Stomach smooth muscle (tissue), 2 donors: ENCODE measurements at regions not wholly inside any gene's neighbourhood (a gene's known extent, or its start where the extent isn't known, plus 50 kb on each side); places are given as distances from the start of the nearest gene placed in this dataset.
A peak's percentile ranks its signal among the peaks of the same experiment; 100 is the strongest.

ENCODE experiments used
- H3K27ac ChIP-seq: one replicate; pipeline ENCODE4 v1.7.0; 2013; ENCODE audit warnings: mild to moderate bottlenecking, low read length, inconsistent platforms
- H3K27me3 ChIP-seq, 2 donors: one replicate each; pipeline ENCODE4 v1.7.0; 2013; ENCODE audit warnings: low read length in 2 of 2; ENCODE audit not compliant: insufficient read depth in 2 of 2, control insufficient read depth in 1 of 2
- H3K36me3 ChIP-seq, 2 donors: one replicate each; pipeline ENCODE4 v1.7.0; 2013; ENCODE audit warnings: low read length in 2 of 2; ENCODE audit not compliant: control insufficient read depth in 2 of 2, insufficient read depth in 2 of 2
- H3K4me1 ChIP-seq: one replicate; pipeline ENCODE4 v1.7.0; 2013; ENCODE audit warnings: low read length; ENCODE audit not compliant: control insufficient read depth, insufficient read depth
- H3K4me3 ChIP-seq, 2 donors: one replicate each; pipeline ENCODE4 v1.7.0; 2013; ENCODE audit warnings: low read length in 2 of 2
- H3K9ac ChIP-seq, 2 donors: one replicate each; pipeline ENCODE4 v1.7.0; 2013; ENCODE audit warnings: low read length in 2 of 2, mild to moderate bottlenecking in 1 of 2
- H3K9me3 ChIP-seq, 2 donors: one replicate each; pipeline ENCODE4 v1.7.0; 2013; ENCODE audit warnings: low read length in 2 of 2; ENCODE audit not compliant: control insufficient read depth in 2 of 2
- donor health status: healthy.
- donor health status: Pancreatic carcinoma.

DNA sequence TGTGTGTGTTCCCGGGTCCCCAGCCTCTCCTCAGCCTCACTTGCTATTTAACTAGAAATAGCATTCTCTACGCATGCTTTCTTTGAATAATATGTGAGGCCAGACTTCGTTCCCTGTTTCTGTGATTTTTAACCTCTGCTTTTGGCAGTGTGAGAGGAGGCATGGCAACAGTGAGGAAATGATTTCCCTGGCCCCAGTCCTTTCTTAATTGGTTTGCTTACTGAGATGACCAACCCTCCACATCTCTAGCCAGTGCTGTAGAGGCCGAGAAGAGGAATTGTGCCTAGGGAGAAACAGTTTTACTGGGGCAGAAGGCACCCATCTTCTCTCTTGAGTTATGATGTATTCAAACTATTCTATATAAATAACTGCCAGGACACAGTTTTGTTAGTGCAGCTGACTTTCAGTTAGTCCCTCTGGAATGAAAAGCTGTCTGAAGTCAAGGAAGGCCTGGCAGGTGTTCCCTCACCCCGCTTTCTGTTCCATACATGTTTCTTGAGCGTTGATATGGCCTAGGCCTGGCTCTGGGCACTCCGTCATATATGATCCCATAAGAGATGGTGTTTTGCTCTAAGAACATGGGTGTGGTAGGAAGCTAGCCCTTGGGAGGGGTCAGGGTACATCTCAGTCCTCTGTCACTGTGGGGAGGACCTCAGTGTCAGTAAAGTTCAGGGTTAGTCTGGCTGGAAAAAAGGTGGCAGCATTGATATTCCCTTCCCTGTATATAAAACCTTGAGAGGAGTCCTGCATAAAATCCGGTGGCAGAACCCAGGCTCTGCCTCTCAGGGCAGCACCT lies 73.7 kb upstream of the NPAS1 start:
- peak overlapping the region; percentile 37 for H3K27ac ChIP-seq
- peaks cover 21% of the 10 kb centered on the region for H3K4me1 ChIP-seq
- peak overlapping the region in 1 of 2 donors; percentile 38 for H3K9ac ChIP-seq
- no peaks in the 10 kb centered on the region for H3K9me3 ChIP-seq
- H3K27me3 ChIP-seq, result no peaks in the 10 kb centered on the region
- H3K36me3 ChIP-seq, result peaks cover 0 to 2% of the 10 kb centered on the region in 2 donors
- H3K4me3 ChIP-seq, result peak overlapping the region in 1 of 2 donors; percentile 49

DNA sequence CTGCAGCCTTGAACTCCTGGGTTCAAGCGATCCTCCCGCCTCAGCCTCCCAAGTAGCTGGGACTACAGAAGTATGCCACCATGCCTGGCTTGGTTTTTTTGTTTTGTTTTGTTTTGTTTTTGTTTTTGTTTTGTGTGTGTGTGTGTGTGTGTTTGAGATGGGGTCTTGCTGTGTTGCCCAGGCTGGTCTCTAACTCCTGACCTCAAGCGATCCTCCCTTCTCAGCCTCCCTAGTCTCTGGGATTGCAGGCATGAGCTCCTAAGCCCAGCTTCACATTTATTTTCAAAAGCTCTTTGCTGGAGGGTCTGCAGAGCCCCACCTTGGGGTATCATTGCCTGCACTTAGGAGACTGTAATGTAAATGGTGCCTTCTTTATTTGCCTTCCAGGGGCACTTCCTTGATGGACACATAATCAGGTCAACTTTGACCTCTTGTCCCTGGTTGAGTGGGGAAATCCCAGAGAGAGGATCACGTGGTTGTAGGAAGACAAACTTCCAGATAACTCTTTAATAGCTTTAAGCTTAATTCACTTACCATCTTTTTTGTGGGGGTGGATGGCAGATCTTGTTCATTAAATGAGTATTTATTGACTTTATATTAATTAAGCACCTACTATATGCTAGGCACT lies 72.9 kb upstream of the NPAS1 start:
- Histone ChIP-seq H3K9ac (no peak overlapping the region), H3K4me3 (no peak overlapping the region), H3K36me3 (peaks cover 0 to 2% of the 10 kb centered on the region in 2 donors), H3K9me3 (no peaks in the 10 kb centered on the region), H3K27ac (no peak overlapping the region), H3K4me1 (peaks cover 23% of the 10 kb centered on the region), H3K27me3 (no peaks in the 10 kb centered on the region)

DNA sequence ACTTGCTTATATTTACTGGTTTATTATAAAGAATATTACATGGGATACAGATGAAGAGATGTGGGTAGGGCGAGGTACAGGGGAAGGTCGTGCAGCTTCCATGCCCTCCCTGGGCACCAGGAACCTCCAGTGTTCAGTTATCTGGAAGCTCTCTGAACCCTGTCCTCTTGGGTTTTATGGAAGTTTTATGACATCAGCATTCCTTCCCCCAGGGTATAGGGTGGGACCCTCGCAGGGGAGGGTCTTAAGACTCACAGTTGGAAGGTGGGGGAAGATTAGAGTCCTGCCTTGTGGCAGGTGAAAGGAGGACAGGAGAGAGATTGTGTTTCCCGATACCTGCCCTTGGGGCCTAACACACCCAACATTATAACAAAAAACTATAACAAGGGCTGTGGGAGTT lies 71.8 kb upstream of the NPAS1 start:
- no peaks in the 10 kb centered on the region for H3K27me3 ChIP-seq
- no peak overlapping the region for H3K27ac ChIP-seq
- no peak overlapping the region for H3K9ac ChIP-seq
- H3K4me1 ChIP-seq, result peaks cover 23% of the 10 kb centered on the region
- H3K4me3 ChIP-seq, result no peak overlapping the region
- no peaks in the 10 kb centered on the region for H3K9me3 ChIP-seq
- H3K36me3 ChIP-seq, result peaks cover 0 to 2% of the 10 kb centered on the region in 2 donors

DNA sequence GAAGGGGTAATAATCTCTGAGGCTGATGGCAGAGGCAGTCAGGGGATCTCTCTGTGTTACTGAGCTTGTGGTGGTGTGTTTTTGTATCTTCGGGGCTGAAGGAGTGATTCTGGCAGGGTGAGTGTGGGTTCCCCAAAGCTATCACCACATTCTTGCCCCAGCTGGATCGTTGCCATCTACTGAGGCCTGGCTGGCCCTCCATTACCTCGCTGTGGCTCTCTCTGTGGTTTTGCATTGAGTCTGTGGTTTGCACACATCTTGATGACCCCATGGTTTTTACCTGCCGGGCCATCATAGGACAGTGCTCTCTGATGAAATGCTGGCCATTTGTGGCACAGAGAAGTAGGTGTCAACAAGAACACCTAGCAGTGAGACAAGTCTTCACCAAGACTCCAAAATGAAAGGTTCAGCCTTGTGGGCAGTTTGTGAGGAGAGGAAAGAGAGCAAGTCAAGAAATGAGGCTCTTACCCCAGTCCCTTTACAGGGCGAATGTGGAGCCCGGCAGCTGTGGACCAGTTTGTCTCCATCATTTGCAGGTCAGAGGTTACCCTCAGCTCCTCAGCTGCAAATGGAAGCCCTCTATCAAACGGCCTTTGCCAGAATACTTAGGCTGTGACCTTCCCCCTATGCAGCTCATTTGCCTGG lies 69.0 kb upstream of the NPAS1 start:
- peaks cover 0 to 2% of the 10 kb centered on the region in 2 donors for H3K36me3 ChIP-seq
- no peak overlapping the region for H3K4me3 ChIP-seq
- no peak overlapping the region for H3K9ac ChIP-seq
- peaks cover 10% of the 10 kb centered on the region for H3K4me1 ChIP-seq
- H3K27ac ChIP-seq, result no peak overlapping the region
- H3K9me3 ChIP-seq, result no peaks in the 10 kb centered on the region
- H3K27me3 ChIP-seq, result no peaks in the 10 kb centered on the region

DNA sequence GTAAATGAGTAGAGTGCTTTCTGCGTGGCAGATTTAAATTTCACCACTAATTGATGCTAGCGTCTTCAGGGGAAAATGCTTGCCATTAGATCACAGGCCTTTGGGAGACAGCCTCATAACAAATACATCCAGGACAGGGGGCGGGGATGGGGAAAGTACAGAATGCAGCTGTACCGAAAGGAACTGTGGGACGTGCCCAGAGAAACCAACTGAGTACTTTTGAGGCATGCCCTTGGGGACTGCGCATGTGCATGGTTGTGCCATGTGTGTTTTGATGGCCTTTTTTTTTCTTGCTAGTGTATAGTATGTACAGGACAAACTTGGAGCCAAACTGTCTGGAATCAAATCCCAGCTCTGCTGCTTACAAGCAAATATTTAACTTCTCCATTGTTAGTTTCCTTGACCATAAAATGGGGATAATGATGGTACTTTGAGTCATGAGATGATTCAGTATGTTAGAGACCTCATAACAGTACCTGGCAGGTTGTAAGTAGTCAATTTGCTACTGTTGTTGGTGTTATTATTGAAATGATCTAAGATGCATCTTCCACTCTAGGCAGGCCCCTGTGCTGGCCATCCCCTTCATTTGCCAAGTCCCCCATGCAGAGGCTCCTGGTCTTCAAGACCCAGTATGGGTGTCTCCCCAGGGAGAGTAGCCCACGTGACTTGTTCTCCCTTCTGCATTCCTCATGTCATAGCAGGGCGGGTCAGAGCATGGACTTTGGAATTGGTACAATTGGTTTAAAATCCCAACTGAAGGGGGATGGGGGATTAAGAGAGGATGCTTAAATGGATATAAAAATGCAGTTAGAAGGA lies 68.3 kb upstream of the NPAS1 start:
- H3K4me3 ChIP-seq, result no peak overlapping the region
- no peak overlapping the region for H3K9ac ChIP-seq
- H3K9me3 ChIP-seq, result no peaks in the 10 kb centered on the region
- H3K27ac ChIP-seq, result no peak overlapping the region
- H3K36me3 ChIP-seq, result peaks cover 0 to 2% of the 10 kb centered on the region in 2 donors
- H3K4me1 ChIP-seq, result peaks cover 3% of the 10 kb centered on the region
- H3K27me3 ChIP-seq, result no peaks in the 10 kb centered on the region

DNA sequence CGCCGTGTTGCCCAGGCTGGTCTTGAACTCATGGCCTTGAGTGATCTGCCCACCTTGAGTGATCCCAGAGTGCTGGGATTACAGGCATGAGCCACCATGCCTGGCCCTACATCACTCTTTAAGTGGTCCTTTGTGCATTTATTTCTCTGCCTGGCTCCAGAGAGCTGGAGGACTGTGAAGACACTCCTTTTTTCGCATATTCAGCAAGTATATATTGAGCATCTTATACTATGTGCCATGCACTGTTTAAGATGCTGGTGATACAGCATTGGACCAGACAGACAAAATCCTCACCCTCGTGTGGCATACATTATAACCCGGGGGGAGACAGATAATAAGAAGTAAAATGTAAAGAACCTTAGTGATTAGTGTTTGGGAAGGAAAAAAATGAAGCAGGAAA lies 66.8 kb upstream of the NPAS1 start:
- Histone ChIP-seq H3K9me3 (no peaks in the 10 kb centered on the region), H3K4me3 (no peak overlapping the region), H3K9ac (no peak overlapping the region), H3K36me3 (peaks cover 0 to 2% of the 10 kb centered on the region in 2 donors), H3K27me3 (no peaks in the 10 kb centered on the region), H3K27ac (no peak overlapping the region), H3K4me1 (peaks cover 2% of the 10 kb centered on the region)

DNA sequence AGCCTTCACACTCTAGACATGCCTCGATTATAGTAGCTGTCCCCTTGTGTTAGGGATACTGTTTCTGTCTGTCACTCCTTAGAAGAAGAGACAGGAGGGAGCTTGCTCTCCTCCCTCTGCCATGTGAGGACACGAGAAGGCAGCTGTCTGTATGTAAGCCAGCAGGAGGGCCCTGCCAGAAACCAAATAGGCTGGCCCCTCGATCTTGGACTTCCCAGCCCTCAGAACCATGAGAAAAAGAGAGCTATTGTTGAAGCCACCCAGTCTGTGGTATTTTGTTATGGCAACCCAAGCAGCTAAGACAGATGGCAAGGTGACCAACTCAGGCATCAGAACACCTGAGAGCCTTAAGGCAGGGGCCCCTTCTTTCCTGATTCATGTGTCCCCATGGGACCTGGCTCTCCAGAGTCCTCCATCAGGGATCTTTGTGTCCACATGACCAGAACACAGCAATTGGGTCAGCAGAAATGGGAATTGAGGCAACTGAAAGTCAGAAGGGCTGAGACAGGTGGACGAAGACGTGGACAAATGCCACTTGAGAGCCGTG lies 65.6 kb upstream of the NPAS1 start:
- Histone ChIP-seq H3K9me3 (no peaks in the 10 kb centered on the region), H3K36me3 (no peaks in the 10 kb centered on the region), H3K4me3 (no peak overlapping the region), H3K4me1 (peaks cover 6% of the 10 kb centered on the region), H3K27me3 (no peaks in the 10 kb centered on the region), H3K27ac (no peak overlapping the region), H3K9ac (no peak overlapping the region)

DNA sequence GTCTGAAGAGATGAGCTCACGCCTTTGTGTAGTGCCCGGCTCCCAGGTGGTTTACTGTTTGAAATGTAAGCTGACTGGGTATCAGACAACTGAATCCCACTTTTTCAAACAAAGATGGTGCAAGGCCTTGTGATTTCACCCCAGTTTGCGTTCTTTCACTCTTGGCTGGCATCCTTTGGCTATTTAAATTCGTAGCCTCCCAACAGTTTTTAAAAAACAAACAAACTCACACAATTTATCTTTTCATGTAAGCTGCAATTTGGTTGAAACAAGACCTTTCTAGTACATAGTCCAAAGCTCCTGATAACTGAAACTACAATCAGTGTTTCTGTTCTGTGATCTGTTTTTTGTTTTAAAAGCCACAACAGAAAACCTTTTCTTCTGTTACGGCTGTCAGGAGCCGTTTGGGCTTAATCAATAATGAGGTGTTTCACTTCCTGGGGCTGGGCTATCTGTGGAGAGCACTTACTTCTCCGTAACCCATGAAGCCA lies 65.1 kb upstream of the NPAS1 start:
- H3K4me3 ChIP-seq, result no peak overlapping the region
- H3K9me3 ChIP-seq, result no peaks in the 10 kb centered on the region
- no peak overlapping the region for H3K27ac ChIP-seq
- no peaks in the 10 kb centered on the region for H3K27me3 ChIP-seq
- peaks cover 6% of the 10 kb centered on the region for H3K4me1 ChIP-seq
- H3K9ac ChIP-seq, result no peak overlapping the region
- no peaks in the 10 kb centered on the region for H3K36me3 ChIP-seq

DNA sequence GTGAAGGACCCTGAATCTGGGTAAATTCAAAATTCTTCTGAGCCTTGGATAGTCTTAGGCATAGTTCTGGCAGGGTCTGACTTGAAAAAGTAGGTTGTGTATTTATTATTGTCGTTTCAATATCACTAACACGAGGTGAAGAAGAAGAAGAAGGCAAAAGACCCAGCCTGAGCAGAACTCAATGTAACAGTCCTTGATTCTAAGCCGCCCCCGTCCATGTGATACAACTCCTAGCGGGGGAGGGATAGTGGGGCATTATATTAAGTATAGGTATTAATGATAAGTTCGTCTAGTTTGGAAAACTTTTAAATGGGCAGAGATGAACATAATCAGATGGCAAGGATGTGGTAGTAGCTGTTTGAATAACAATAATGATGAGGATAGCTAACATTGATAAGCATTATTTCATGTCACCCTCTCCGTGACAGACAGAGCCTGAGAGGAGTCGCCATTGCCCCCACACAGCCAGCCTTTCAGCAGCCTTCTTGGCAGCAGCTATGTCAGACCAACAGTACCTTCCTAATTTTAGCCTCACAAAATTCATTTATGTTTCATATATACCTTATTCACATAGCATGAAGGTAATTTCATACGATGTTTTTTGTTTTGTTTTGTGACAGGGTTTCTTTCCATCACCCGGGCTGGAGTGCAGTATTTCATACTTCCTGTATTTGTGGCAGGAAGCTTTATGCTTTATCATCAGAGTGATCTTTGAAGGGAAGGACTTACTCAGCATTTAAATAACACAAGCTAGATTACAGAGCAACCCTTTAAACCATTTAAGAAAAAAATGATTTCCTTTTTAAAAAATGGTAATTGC lies 64.4 kb upstream of the NPAS1 start:
- H3K4me1 ChIP-seq, result peaks cover 6% of the 10 kb centered on the region
- H3K27me3 ChIP-seq, result no peaks in the 10 kb centered on the region
- no peaks in the 10 kb centered on the region for H3K36me3 ChIP-seq
- no peak overlapping the region for H3K27ac ChIP-seq
- H3K9me3 ChIP-seq, result no peaks in the 10 kb centered on the region
- H3K9ac ChIP-seq, result no peak overlapping the region
- no peak overlapping the region for H3K4me3 ChIP-seq
